ENCODE measurements at regions not wholly inside any gene's neighbourhood (a gene's known extent, or its start where the extent isn't known, plus 50 kb on each side); places are given as distances from the start of the nearest gene placed in this dataset.

DNA sequence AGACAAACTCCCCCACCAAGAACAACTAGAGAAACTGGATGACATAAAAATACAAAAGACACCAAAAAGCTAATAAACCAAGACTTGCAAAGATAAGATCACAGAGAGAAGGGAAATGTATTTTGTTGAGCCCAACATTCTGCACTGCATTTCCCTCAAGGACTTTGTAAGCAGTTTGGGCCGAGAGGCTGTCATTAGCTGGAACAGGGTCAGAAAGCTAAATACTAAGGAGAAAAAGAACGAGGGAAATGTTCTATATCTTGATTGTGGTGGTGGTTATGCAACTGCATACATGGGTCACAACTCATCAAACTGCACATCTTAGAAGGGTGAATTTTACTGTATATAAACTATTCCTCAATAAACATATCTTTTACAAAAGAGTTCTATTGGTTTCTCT lies 315.0 kb downstream of the IPMK start:
- no peak for TF ChIP-seq CTCF (conservative IDR thresholded peaks at IDR 0.05; ENCODE audit: low read length)
- no peak for TF ChIP-seq EZH2phosphoT487 (IDR thresholded peaks at IDR 0.05; ENCODE audit: borderline replicate concordance)
